K562 (cell line): ENCODE measurements at regions not wholly inside any gene's neighbourhood (a gene's known extent, or its start where the extent isn't known, plus 50 kb on each side); places are given as distances from the start of the nearest gene placed in this dataset.

Experiments
- CHCHD3 ChIP-seq: fragments of 250-450 bp; sonication (Bioruptor Pico); IDR thresholded peaks from 2 replicates; pipeline ENCODE4 v2.1.2; 2022; ENCODE audit warnings: mild to moderate bottlenecking
- FOSL1 ChIP-seq: fragments of 200-800 bp; sonication (Bioruptor generic); conservative IDR thresholded peaks from 2 replicates; pipeline ENCODE4 v1.6.1; 2016; ENCODE audit warnings: missing genetic modification characterization, missing compliant biosample characterization
- KLF16 ChIP-seq: IDR thresholded peaks from 2 replicates; pipeline ENCODE4 v1.6.1; 2016; ENCODE audit warnings: antibody characterized with exemption
- SMARCA4 ChIP-seq: fragments of 450-650 bp; IDR thresholded peaks from 2 replicates; pipeline ENCODE4 v1.6.1; 2016
- SMARCE1 ChIP-seq: fragments of 450-650 bp; IDR thresholded peaks from 2 replicates; pipeline ENCODE4 v1.7.1; 2016; ENCODE audit warnings: mild to moderate bottlenecking
- TRIM25 ChIP-seq: fragments of 450-650 bp; IDR thresholded peaks from 2 replicates; pipeline ENCODE4 v1.7.0; 2016; ENCODE audit warnings: borderline replicate concordance
- TF ChIP-seq, protein P1 (sequence below): fragments of 450-650 bp; IDR thresholded peaks from 2 replicates; pipeline ENCODE4 v1.6.1; 2016; ENCODE audit warnings: mild to moderate bottlenecking
- TF ChIP-seq, protein P2 (sequence below): fragments of 250-450 bp; sonication (Bioruptor Pico); IDR thresholded peaks from 2 replicates; pipeline ENCODE4 v1.4.0; 2020

DNA sequence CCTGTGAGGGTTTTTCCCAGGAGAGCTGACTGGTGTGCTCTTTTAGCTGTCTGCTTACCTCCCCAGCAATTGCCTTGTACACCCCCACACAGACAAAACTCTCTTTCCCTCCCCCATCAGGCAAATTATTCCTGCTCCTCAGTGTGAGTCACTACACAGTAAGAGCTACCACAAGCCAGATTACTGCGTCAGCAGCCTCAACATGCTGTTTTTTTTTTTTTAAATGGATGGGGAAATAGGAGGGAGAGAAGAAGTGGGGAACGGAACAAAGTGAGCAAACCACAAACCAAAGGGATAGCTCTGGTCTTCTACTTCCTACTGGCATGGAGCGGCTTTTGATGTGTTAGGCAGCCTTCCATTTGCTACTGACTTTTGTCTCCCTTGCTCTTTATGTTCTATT lies 107.5 kb upstream of the ACSL4 start (continued):
- TF ChIP-seq TRIM25 (no peak), KLF16 (peak; percentile 6; the same call in 1 of the 2 replicates), SMARCA4 (peak; percentile 77), SMARCE1 (peak; percentile 82), FOSL1 (tag) (peak; percentile 95), CHCHD3 (CRISPR knock-in tag) (no peak)
- TF ChIP-seq, protein P1, sequence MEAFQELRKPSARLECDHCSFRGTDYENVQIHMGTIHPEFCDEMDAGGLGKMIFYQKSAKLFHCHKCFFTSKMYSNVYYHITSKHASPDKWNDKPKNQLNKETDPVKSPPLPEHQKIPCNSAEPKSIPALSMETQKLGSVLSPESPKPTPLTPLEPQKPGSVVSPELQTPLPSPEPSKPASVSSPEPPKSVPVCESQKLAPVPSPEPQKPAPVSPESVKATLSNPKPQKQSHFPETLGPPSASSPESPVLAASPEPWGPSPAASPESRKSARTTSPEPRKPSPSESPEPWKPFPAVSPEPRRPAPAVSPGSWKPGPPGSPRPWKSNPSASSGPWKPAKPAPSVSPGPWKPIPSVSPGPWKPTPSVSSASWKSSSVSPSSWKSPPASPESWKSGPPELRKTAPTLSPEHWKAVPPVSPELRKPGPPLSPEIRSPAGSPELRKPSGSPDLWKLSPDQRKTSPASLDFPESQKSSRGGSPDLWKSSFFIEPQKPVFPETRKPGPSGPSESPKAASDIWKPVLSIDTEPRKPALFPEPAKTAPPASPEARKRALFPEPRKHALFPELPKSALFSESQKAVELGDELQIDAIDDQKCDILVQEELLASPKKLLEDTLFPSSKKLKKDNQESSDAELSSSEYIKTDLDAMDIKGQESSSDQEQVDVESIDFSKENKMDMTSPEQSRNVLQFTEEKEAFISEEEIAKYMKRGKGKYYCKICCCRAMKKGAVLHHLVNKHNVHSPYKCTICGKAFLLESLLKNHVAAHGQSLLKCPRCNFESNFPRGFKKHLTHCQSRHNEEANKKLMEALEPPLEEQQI: no peak
- TF ChIP-seq, protein P2, sequence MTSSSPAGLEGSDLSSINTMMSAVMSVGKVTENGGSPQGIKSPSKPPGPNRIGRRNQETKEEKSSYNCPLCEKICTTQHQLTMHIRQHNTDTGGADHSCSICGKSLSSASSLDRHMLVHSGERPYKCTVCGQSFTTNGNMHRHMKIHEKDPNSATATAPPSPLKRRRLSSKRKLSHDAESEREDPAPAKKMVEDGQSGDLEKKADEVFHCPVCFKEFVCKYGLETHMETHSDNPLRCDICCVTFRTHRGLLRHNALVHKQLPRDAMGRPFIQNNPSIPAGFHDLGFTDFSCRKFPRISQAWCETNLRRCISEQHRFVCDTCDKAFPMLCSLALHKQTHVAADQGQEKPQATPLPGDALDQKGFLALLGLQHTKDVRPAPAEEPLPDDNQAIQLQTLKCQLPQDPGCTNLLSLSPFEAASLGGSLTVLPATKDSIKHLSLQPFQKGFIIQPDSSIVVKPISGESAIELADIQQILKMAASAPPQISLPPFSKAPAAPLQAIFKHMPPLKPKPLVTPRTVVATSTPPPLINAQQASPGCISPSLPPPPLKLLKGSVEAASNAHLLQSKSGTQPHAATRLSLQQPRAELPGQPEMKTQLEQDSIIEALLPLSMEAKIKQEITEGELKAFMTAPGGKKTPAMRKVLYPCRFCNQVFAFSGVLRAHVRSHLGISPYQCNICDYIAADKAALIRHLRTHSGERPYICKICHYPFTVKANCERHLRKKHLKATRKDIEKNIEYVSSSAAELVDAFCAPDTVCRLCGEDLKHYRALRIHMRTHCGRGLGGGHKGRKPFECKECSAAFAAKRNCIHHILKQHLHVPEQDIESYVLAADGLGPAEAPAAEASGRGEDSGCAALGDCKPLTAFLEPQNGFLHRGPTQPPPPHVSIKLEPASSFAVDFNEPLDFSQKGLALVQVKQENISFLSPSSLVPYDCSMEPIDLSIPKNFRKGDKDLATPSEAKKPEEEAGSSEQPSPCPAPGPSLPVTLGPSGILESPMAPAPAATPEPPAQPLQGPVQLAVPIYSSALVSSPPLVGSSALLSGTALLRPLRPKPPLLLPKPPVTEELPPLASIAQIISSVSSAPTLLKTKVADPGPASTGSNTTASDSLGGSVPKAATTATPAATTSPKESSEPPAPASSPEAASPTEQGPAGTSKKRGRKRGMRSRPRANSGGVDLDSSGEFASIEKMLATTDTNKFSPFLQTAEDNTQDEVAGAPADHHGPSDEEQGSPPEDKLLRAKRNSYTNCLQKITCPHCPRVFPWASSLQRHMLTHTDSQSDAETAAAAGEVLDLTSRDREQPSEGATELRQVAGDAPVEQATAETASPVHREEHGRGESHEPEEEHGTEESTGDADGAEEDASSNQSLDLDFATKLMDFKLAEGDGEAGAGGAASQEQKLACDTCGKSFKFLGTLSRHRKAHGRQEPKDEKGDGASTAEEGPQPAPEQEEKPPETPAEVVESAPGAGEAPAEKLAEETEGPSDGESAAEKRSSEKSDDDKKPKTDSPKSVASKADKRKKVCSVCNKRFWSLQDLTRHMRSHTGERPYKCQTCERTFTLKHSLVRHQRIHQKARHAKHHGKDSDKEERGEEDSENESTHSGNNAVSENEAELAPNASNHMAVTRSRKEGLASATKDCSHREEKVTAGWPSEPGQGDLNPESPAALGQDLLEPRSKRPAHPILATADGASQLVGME (CRISPR knock-in tag): no peak
